ENCODE measurements at regions not wholly inside any gene's neighbourhood (a gene's known extent, or its start where the extent isn't known, plus 50 kb on each side); places are given as distances from the start of the nearest gene placed in this dataset.
"Not testable (repeated sequence)": the region's sequence is repeated elsewhere in the genome, so short reads cannot be mapped to it uniquely, and the experiment has no call there.

- no peak for DNase-seq (ENCODE audit: low read depth in 2 of 3, low spot score in 2 of 3)
Observed at GRCh38 chr12:118536306-118536906, 160.1 kb downstream of the SUDS3 start.

DNA sequence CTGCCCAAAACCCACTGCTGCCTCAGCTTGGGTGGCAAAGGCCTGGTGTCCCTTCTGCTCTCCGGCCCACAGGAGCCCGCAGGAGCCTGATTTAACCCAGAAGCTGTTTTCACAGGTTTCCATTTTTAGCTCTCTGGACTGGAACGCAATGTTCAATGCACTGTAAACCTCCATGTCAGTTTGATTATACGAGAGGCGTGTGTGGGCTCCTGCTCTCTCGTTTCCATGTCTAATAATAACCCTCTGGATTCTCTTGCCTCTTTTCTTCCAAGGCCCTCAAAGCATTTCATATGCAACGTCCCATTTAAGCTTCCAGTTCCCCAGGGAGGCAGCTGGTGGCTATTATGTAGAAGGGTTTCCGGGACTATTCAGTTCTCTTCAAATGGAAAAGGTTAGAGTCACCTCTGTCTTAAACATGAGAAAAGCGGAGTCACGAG lies 161.1 kb downstream of the SUDS3 start:
- no peak for DNase-seq (ENCODE audit: low read depth in 2 of 3, low spot score in 2 of 3)

- no peak for DNase-seq (ENCODE audit: low read depth in 2 of 3, low spot score in 2 of 3)
Observed at GRCh38 chr12:118541071-118541470, 164.7 kb downstream of the SUDS3 start.

GRCh38 chr12:118541934-118542333 lies 165.6 kb downstream of the SUDS3 start:
- no peak for DNase-seq (ENCODE audit: low read depth in 2 of 3, low spot score in 2 of 3)

- no peak for DNase-seq (ENCODE audit: low read depth in 2 of 3, low spot score in 2 of 3)
Observed at GRCh38 chr12:118543651-118544050, 167.3 kb downstream of the SUDS3 start.

DNA sequence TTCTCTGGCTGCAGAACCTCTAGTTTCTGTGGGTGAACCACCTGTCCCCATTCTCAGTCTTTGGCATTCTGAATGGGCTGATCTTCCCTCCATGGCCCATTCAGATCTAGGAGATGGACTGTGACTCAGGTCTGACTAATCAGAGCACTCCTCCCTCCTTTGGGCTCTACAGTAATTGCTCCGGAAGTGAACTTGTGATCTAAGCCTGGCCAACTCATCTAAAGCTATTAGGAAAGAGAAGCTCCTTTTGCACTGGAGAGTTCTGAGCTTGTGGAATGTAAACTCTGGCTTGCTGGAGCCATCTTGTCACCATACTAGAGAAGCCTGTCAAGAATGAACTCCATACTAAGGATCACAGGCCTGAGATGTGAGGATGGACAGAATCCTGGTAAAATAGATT lies 168.2 kb downstream of the SUDS3 start:
- DNase-seq (ENCODE audit: low read depth in 2 of 3, low spot score in 2 of 3), result no peak

GRCh38 chr12:118547606-118548005 lies 171.3 kb downstream of the SUDS3 start:
- DNase-seq (ENCODE audit: low read depth in 2 of 3, low spot score in 2 of 3), result not testable (repeated sequence)

- DNase-seq (ENCODE audit: low read depth in 2 of 3, low spot score in 2 of 3), result no peak
Observed at GRCh38 chr12:118548887-118549509, 172.6 kb downstream of the SUDS3 start.

GRCh38 chr12:118549510-118549980 lies 173.2 kb downstream of the SUDS3 start:
- no peak for DNase-seq (ENCODE audit: low read depth in 2 of 3, low spot score in 2 of 3)

- no peak for DNase-seq (ENCODE audit: low read depth in 2 of 3, low spot score in 2 of 3)
Observed at GRCh38 chr12:118553856-118554504, 177.6 kb downstream of the SUDS3 start.

DNA sequence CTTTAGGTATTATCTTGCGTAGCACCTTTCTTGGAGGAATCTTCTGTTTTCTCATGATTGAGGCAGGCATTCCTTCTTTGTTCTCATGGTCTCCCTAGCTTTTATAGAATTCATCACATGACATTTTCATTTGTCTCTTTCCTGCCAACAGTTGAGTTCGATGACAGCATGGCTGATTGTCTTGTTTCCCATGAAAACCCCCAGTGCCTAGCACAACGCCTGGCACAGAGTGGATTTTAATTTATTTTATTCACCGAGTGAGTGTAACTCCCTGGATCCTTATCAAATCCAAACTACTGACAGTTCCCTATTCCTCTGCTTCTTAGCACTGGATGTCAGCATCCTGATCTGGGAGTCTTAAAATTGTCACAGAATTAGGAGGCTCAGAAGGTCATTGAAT lies 182.6 kb downstream of the SUDS3 start:
- DNase-seq (ENCODE audit: low read depth in 2 of 3, low spot score in 2 of 3), result no peak

- no peak for DNase-seq (ENCODE audit: low read depth in 2 of 3, low spot score in 2 of 3)
Observed at GRCh38 chr12:118560733-118561132, 184.4 kb downstream of the SUDS3 start.

- no peak for DNase-seq (ENCODE audit: low read depth in 2 of 3, low spot score in 2 of 3)
Observed at GRCh38 chr12:118571730-118572129, 195.4 kb downstream of the SUDS3 start.

DNA sequence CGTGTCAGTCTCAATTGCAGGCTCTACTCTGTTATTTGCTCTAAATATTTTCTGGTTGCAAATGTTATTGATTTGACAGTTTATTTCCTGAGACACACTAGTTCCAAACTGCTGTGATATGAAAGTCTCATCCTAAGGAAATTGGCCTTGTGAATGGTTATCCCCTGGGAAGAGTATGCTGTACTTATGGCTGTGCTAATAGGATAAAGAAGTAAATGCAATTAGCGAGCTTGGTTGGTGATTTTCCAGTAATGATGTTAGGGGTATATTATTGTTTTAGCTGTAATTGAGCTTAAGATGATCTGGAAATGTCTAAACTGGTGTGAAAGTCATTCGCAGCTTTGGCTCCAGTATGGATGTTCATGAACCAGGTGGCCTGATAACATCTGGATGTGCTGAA lies 197.9 kb downstream of the SUDS3 start:
- no peak for DNase-seq (ENCODE audit: low read depth in 2 of 3, low spot score in 2 of 3)

- no peak for DNase-seq (ENCODE audit: low read depth in 2 of 3, low spot score in 2 of 3)
Observed at GRCh38 chr12:118575730-118576129, 199.4 kb downstream of the SUDS3 start.

DNA sequence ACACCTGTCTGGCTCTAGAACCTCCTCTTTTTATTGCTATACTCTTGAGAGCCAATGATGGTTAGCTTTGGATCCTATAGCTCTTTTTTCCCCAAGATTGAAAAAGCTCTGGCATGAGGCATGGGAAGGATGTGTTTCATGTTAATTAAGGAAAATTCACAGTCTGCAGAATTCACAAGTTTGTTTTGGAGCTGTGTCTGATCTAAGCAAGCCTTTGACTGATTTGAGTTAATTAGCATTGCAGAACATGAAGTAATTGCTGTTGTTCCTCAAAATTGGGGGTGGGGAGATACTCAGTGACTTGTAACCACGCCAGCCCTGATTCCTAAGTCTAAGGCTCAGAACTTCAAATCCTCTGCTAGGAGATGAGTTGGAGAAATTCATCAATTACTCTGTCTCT lies 205.0 kb downstream of the SUDS3 start:
- DNase-seq (ENCODE audit: low read depth in 2 of 3, low spot score in 2 of 3), result no peak

GRCh38 chr12:118582863-118583262 lies 206.5 kb downstream of the SUDS3 start:
- no peak for DNase-seq (ENCODE audit: low read depth in 2 of 3, low spot score in 2 of 3)

- DNase-seq (ENCODE audit: low read depth in 2 of 3, low spot score in 2 of 3), result no peak
Observed at GRCh38 chr12:118586433-118586832, 210.1 kb downstream of the SUDS3 start.

GRCh38 chr12:118589162-118589561 lies 212.8 kb downstream of the SUDS3 start:
- DNase-seq (ENCODE audit: low read depth in 2 of 3, low spot score in 2 of 3), result no peak

DNA sequence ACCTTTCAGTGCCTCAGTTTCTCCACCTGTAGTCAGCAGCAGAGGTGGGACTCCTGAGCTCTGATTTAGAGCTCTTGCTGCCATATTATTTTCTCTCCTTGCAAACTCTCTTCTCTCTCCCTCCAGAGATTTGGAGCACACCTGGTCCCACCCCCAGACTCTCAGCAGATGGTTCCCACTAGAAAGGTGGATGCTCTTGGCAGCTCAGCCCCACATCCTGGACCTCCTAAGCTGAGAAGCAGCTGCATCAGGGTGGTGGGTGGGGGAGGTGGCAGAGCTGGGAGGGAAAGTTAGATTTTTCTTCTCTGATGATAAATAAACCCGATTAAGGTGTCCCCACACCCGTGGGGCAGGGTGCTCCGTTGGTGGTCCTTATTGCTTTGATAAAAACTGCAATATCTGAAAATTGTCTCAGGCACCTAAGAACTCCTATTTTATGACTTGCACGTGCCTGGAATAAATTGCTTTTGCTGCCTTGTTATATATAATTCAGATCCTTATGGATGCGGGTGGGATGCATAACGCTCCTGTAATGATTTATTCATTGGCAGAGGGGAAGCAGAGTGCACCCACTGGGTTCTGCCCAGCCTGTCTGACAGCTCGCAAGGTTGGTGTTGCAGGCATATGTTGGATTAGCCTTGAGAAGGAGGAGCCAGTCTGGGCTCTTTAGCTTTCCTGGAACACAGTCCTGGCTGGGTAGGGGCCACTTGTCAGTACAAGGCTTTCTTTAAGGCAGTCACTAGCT lies 214.2 kb downstream of the SUDS3 start:
- no peak for DNase-seq (ENCODE audit: low read depth in 2 of 3, low spot score in 2 of 3)

- no peak for DNase-seq (ENCODE audit: low read depth in 2 of 3, low spot score in 2 of 3)
Observed at GRCh38 chr12:118603610-118604361, 227.4 kb downstream of the SUDS3 start.
